ENCODE measurements at regions not wholly inside any gene's neighbourhood (a gene's known extent, or its start where the extent isn't known, plus 50 kb on each side); places are given as distances from the start of the nearest gene placed in this dataset.

GRCh38 chr2:150410809-150411208, 76.7 kb downstream of the RND3 start:
- Histone ChIP-seq H3K36me3 (ENCODE audit: insufficient read depth, low read length) (no peaks in the 10 kb centered on the region), H3K9me2 (replicated peaks; ENCODE audit: low read depth, low read length) (no peaks in the 10 kb centered on the region), H3K4me3 (ENCODE audit: low read length, poor library complexity, severe bottlenecking) (no peak overlapping the region), H3K4me2 (ENCODE audit: low read depth, low read length, poor library complexity, severe bottlenecking) (no peak overlapping the region), H4K20me1 (ENCODE audit: insufficient read depth, low read length, poor library complexity, severe bottlenecking) (no peaks in the 10 kb centered on the region), H3F3A (ENCODE audit: low read depth) (no peaks in the 10 kb centered on the region), H3K9ac (ENCODE audit: low read depth, low read length, poor library complexity, severe bottlenecking) (no peak overlapping the region), H3K9me3 (ENCODE audit: insufficient read depth, low read depth, low read length) (no peaks in the 10 kb centered on the region), H3K79me2 (ENCODE audit: insufficient read depth, low read length) (no peaks in the 10 kb centered on the region), H3K4me1 (ENCODE audit: insufficient read depth, low read length, poor library complexity, severe bottlenecking) (no peaks in the 10 kb centered on the region), H2AFZ (ENCODE audit: low read length) (no peak overlapping the region), H3K27me3 (ENCODE audit: insufficient read depth, low read length, poor library complexity, severe bottlenecking) (no peaks in the 10 kb centered on the region)
- TF ChIP-seq, protein P1, sequence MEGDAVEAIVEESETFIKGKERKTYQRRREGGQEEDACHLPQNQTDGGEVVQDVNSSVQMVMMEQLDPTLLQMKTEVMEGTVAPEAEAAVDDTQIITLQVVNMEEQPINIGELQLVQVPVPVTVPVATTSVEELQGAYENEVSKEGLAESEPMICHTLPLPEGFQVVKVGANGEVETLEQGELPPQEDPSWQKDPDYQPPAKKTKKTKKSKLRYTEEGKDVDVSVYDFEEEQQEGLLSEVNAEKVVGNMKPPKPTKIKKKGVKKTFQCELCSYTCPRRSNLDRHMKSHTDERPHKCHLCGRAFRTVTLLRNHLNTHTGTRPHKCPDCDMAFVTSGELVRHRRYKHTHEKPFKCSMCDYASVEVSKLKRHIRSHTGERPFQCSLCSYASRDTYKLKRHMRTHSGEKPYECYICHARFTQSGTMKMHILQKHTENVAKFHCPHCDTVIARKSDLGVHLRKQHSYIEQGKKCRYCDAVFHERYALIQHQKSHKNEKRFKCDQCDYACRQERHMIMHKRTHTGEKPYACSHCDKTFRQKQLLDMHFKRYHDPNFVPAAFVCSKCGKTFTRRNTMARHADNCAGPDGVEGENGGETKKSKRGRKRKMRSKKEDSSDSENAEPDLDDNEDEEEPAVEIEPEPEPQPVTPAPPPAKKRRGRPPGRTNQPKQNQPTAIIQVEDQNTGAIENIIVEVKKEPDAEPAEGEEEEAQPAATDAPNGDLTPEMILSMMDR (conservative IDR thresholded peaks at IDR 0.05; ENCODE audit: low read length) = no peak
- TF ChIP-seq EZH2phosphoT487 (IDR thresholded peaks at IDR 0.05; ENCODE audit: borderline replicate concordance) = no peak

- Histone ChIP-seq H3K79me2 (ENCODE audit: insufficient read depth, low read length) (no peaks in the 10 kb centered on the region), H3K36me3 (ENCODE audit: insufficient read depth, low read length) (no peaks in the 10 kb centered on the region), H3K27me3 (ENCODE audit: insufficient read depth, low read length, poor library complexity, severe bottlenecking) (no peaks in the 10 kb centered on the region), H3K9me2 (replicated peaks; ENCODE audit: low read depth, low read length) (no peaks in the 10 kb centered on the region), H3K4me3 (ENCODE audit: low read length, poor library complexity, severe bottlenecking) (no peak overlapping the region), H3F3A (ENCODE audit: low read depth) (no peaks in the 10 kb centered on the region), H3K4me1 (ENCODE audit: insufficient read depth, low read length, poor library complexity, severe bottlenecking) (no peaks in the 10 kb centered on the region), H3K9me3 (ENCODE audit: insufficient read depth, low read depth, low read length) (no peaks in the 10 kb centered on the region), H4K20me1 (ENCODE audit: insufficient read depth, low read length, poor library complexity, severe bottlenecking) (no peaks in the 10 kb centered on the region), H3K4me2 (ENCODE audit: low read depth, low read length, poor library complexity, severe bottlenecking) (no peak overlapping the region), H3K9ac (ENCODE audit: low read depth, low read length, poor library complexity, severe bottlenecking) (no peak overlapping the region), H2AFZ (ENCODE audit: low read length) (no peak overlapping the region)
- TF ChIP-seq, protein P1 (conservative IDR thresholded peaks at IDR 0.05; ENCODE audit: low read length) = no peak
- TF ChIP-seq EZH2phosphoT487 (IDR thresholded peaks at IDR 0.05; ENCODE audit: borderline replicate concordance) = no peak
Measured at GRCh38 chr2:150409196-150409595, 78.3 kb downstream of the RND3 start.

- Histone ChIP-seq H3K79me2 (ENCODE audit: insufficient read depth, low read length) (no peaks in the 10 kb centered on the region), H3K4me1 (ENCODE audit: insufficient read depth, low read length, poor library complexity, severe bottlenecking) (no peaks in the 10 kb centered on the region), H3F3A (ENCODE audit: low read depth) (no peaks in the 10 kb centered on the region), H3K9ac (ENCODE audit: low read depth, low read length, poor library complexity, severe bottlenecking) (no peak overlapping the region), H3K36me3 (ENCODE audit: insufficient read depth, low read length) (no peaks in the 10 kb centered on the region), H2AFZ (ENCODE audit: low read length) (peak overlapping the region; percentile 77), H4K20me1 (ENCODE audit: insufficient read depth, low read length, poor library complexity, severe bottlenecking) (no peaks in the 10 kb centered on the region), H3K27me3 (ENCODE audit: insufficient read depth, low read length, poor library complexity, severe bottlenecking) (no peaks in the 10 kb centered on the region), H3K4me2 (ENCODE audit: low read depth, low read length, poor library complexity, severe bottlenecking) (peak overlapping the region; percentile 52), H3K9me3 (ENCODE audit: insufficient read depth, low read depth, low read length) (no peaks in the 10 kb centered on the region), H3K4me3 (ENCODE audit: low read length, poor library complexity, severe bottlenecking) (no peak overlapping the region), H3K9me2 (replicated peaks; ENCODE audit: low read depth, low read length) (no peaks in the 10 kb centered on the region)
- TF ChIP-seq, protein P1 (conservative IDR thresholded peaks at IDR 0.05; ENCODE audit: low read length) = no peak
- no peak for TF ChIP-seq EZH2phosphoT487 (IDR thresholded peaks at IDR 0.05; ENCODE audit: borderline replicate concordance)
Measured at GRCh38 chr2:150404147-150404546, 83.3 kb downstream of the RND3 start.

Data from Loucy (cell line).